HEK293 (cell line): ENCODE measurements at regions not wholly inside any gene's neighbourhood (a gene's known extent, or its start where the extent isn't known, plus 50 kb on each side); places are given as distances from the start of the nearest gene placed in this dataset.

Source experiments
- CTCF ChIA-PET: fragments of 350-600 bp; formaldehyde crosslinking; extraction: SDS; loops from one replicate; lab custom pipeline; 2021; ENCODE audit warnings: antibody characterized with exemption; lab: Yijun Ruan, JAX
- POLR2A ChIA-PET: fragments of 300-600 bp; formaldehyde crosslinking; extraction: SDS; loops from one replicate; lab custom pipeline; 2020; ENCODE audit warnings: antibody characterized with exemption, inconsistent platforms; lab: Yijun Ruan, JAX
- H3K27ac ChIP-seq: fragments of 200-500 bp; sonication (Bioruptor generic); 2 replicates; pipeline ENCODE4 v1.5.1; 2014; ENCODE audit warnings: low read depth, low read length, control low read depth, inconsistent platforms; ENCODE audit errors: extremely low read depth
- H3K36me3 ChIP-seq, 2 experiments: fragments of 200-500 bp in 1 of 2; sonication (Bioruptor generic) in 1 of 2; 1 replicate in 1 of 2; 2 replicates in 1 of 2; pipeline ENCODE4 v1.5.1; 2014 to 2017; ENCODE audit warnings: inconsistent platforms in 2 of 2, low read length in 2 of 2; ENCODE audit not compliant: control insufficient read depth in 2 of 2, insufficient read depth in 1 of 2
- H3K4me1 ChIP-seq: fragments of 200-500 bp; sonication (Bioruptor generic); 2 replicates; pipeline ENCODE4 v1.5.1; 2014; ENCODE audit warnings: mild to moderate bottlenecking, low read length, inconsistent platforms; ENCODE audit not compliant: control insufficient read depth, insufficient read depth
- H3K4me3 ChIP-seq: 2 replicates; pipeline ENCODE4 v1.5.1; 2011; ENCODE audit warnings: low read depth, mild to moderate bottlenecking, control low read depth, low read length, moderate library complexity
- H3K9me3 ChIP-seq: fragments of 200-500 bp; sonication (Bioruptor generic); 2 replicates; pipeline ENCODE4 v1.5.1; 2014; ENCODE audit warnings: low read depth, low read length, inconsistent platforms; ENCODE audit not compliant: control insufficient read depth, insufficient read depth
- AEBP2 ChIP-seq: fragments of 450-650 bp; formaldehyde crosslinking; IDR thresholded peaks from 2 replicates; pipeline ENCODE4 v1.5.1; 2016; ENCODE audit warnings: missing biosample characterization, missing genetic modification characterization, borderline replicate concordance
- HOXC10 ChIP-seq: sonication (generic); formaldehyde crosslinking; IDR thresholded peaks from 2 replicates; pipeline ENCODE4 v1.8.1; 2023; ENCODE audit warnings: mild to moderate bottlenecking, missing genetic modification reagents
- MEIS1 ChIP-seq: sonication (generic); formaldehyde crosslinking; IDR thresholded peaks from 2 replicates; pipeline ENCODE4 v1.8.1; 2022; ENCODE audit warnings: missing genetic modification reagents, mild to moderate bottlenecking, borderline replicate concordance
- REPIN1 ChIP-seq: fragments of 450-650 bp; formaldehyde crosslinking; IDR thresholded peaks from 2 replicates; pipeline ENCODE4 v1.5.1; 2017; ENCODE audit warnings: missing biosample characterization, missing genetic modification characterization, low read depth
- ZBTB1 ChIP-seq: fragments of 450-650 bp; formaldehyde crosslinking; IDR thresholded peaks from 2 replicates; pipeline ENCODE4 v1.5.1; 2016; ENCODE audit warnings: missing biosample characterization, missing genetic modification characterization
- ZBTB10 ChIP-seq: fragments of 450-650 bp; formaldehyde crosslinking; IDR thresholded peaks from 2 replicates; pipeline ENCODE4 v1.5.1; 2016; ENCODE audit warnings: missing biosample characterization, missing genetic modification characterization
- ZBTB20 ChIP-seq: fragments of 450-650 bp; formaldehyde crosslinking; IDR thresholded peaks from 2 replicates; pipeline ENCODE4 v1.5.1; 2016; ENCODE audit warnings: missing biosample characterization, missing genetic modification characterization
- ZBTB26 ChIP-seq: fragments of 450-650 bp; formaldehyde crosslinking; optimal IDR thresholded peaks from 2 replicates; pipeline ENCODE3; 2016; ENCODE audit warnings: missing biosample characterization, mild to moderate bottlenecking, missing genetic modification characterization
- ZBTB6 ChIP-seq: fragments of 450-650 bp; formaldehyde crosslinking; IDR thresholded peaks from 2 replicates; pipeline ENCODE4 v1.5.1; 2017; ENCODE audit warnings: missing biosample characterization, missing genetic modification characterization
- ZBTB7A ChIP-seq: fragments of 450-650 bp; formaldehyde crosslinking; IDR thresholded peaks from 2 replicates; pipeline ENCODE4 v1.5.1; 2016; ENCODE audit warnings: low read depth, missing biosample characterization, missing genetic modification characterization
- ZFP69B ChIP-seq: fragments of 450-650 bp; formaldehyde crosslinking; IDR thresholded peaks from 2 replicates; pipeline ENCODE4 v1.5.1; 2016; ENCODE audit warnings: missing biosample characterization, missing genetic modification characterization
- ZNF133 ChIP-seq: fragments of 450-650 bp; formaldehyde crosslinking; IDR thresholded peaks from 2 replicates; pipeline ENCODE4 v1.5.1; 2016; ENCODE audit warnings: missing biosample characterization, missing genetic modification characterization
- ZNF169 ChIP-seq: fragments of 450-650 bp; formaldehyde crosslinking; IDR thresholded peaks from 2 replicates; pipeline ENCODE4 v1.5.1; 2016; ENCODE audit warnings: missing biosample characterization, missing genetic modification characterization
- ZNF2 ChIP-seq: fragments of 450-650 bp; formaldehyde crosslinking; IDR thresholded peaks from 2 replicates; pipeline ENCODE4 v1.5.1; 2016; ENCODE audit warnings: missing biosample characterization, missing genetic modification characterization
- ZNF324 ChIP-seq: fragments of 450-650 bp; formaldehyde crosslinking; IDR thresholded peaks from 2 replicates; pipeline ENCODE4 v1.5.1; 2016; ENCODE audit warnings: missing biosample characterization, missing genetic modification characterization
- ZNF394 ChIP-seq: fragments of 450-650 bp; formaldehyde crosslinking; IDR thresholded peaks from 2 replicates; pipeline ENCODE4 v1.5.1; 2016; ENCODE audit warnings: missing biosample characterization, missing genetic modification characterization, mild to moderate bottlenecking, moderate library complexity, borderline replicate concordance
- ZNF473 ChIP-seq: fragments of 450-650 bp; formaldehyde crosslinking; IDR thresholded peaks from 2 replicates; pipeline ENCODE4 v1.5.1; 2017; ENCODE audit warnings: missing biosample characterization, missing genetic modification characterization
- ZNF514 ChIP-seq: fragments of 450-650 bp; formaldehyde crosslinking; IDR thresholded peaks from 2 replicates; pipeline ENCODE4 v1.5.1; 2016; ENCODE audit warnings: missing biosample characterization, missing genetic modification characterization
- ZNF548 ChIP-seq: fragments of 450-650 bp; formaldehyde crosslinking; IDR thresholded peaks from 2 replicates; pipeline ENCODE4 v1.5.1; 2016; ENCODE audit warnings: missing biosample characterization, missing genetic modification characterization
- ZNF600 ChIP-seq: fragments of 450-650 bp; formaldehyde crosslinking; IDR thresholded peaks from 2 replicates; pipeline ENCODE4 v1.5.1; 2016; ENCODE audit warnings: missing biosample characterization, missing genetic modification characterization
- ZNF747 ChIP-seq: fragments of 450-650 bp; formaldehyde crosslinking; IDR thresholded peaks from 2 replicates; pipeline ENCODE4 v1.5.1; 2016; ENCODE audit warnings: missing biosample characterization, missing genetic modification characterization
- ZNF768 ChIP-seq: fragments of 450-650 bp; formaldehyde crosslinking; IDR thresholded peaks from 2 replicates; pipeline ENCODE4 v1.5.1; 2018; ENCODE audit warnings: missing biosample characterization, mild to moderate bottlenecking, missing genetic modification characterization
- ZSCAN18 ChIP-seq: fragments of 450-650 bp; formaldehyde crosslinking; IDR thresholded peaks from 2 replicates; pipeline ENCODE4 v1.5.1; 2016; ENCODE audit warnings: missing biosample characterization, missing genetic modification characterization

GRCh38 chr14:89474464-89474863 is 57.4 kb upstream of the FOXN3 start (continued):
- TF ChIP-seq HOXC10 (CRISPR knock-in tag) (no peak), ZBTB20 (tag by site-specific recombination) (no peak), ZFP69B (no peak), ZBTB1 (tag by site-specific recombination) (no peak), ZNF169 (no peak), ZNF2 (no peak), ZNF600 (tag by site-specific recombination) (no peak), REPIN1 (tag by site-specific recombination) (no peak), ZNF324 (tag by site-specific recombination) (no peak)

- TF ChIP-seq MEIS1 (CRISPR knock-in tag): no peak
- TF ChIP-seq ZNF548 (tag by site-specific recombination): no peak
- H3K4me1 ChIP-seq: no peaks in the 10 kb centered on the region
- H3K4me3 ChIP-seq: no peak overlapping the region
- no peaks in the 10 kb centered on the region for H3K9me3 ChIP-seq
- H3K36me3 ChIP-seq: no peaks in the 10 kb centered on the region
- no peak overlapping the region for H3K27ac ChIP-seq
- ChIA-PET CTCF (no interaction called here), POLR2A (no interaction called here)
Observed at GRCh38 chr14:89473989-89474388, 57.0 kb upstream of the FOXN3 start.

- Histone ChIP-seq H3K4me3 (no peak overlapping the region), H3K27ac (no peak overlapping the region), H3K36me3 (no peaks in the 10 kb centered on the region), H3K9me3 (no peaks in the 10 kb centered on the region), H3K4me1 (no peaks in the 10 kb centered on the region)
- POLR2A ChIA-PET: interaction anchor here (0.6 kb wide), 1 partner anchor 167 kb away, joined by 4 read pairs; no protein-coding TSS in a partner anchor
- no peak for TF ChIP-seq ZNF394 (tag by site-specific recombination)
- no peak for TF ChIP-seq ZNF747 (tag by site-specific recombination)
- no peak for TF ChIP-seq ZNF768 (tag by site-specific recombination)
- no peak for TF ChIP-seq ZNF169
- no peak for TF ChIP-seq MEIS1 (CRISPR knock-in tag)
- TF ChIP-seq ZBTB10 (tag by site-specific recombination): no peak
- no peak for TF ChIP-seq ZSCAN18 (tag by site-specific recombination)
- CTCF ChIA-PET: no interaction called here
Observed at GRCh38 chr14:89473569-89473968, 56.5 kb upstream of the FOXN3 start.

GRCh38 chr14:89470401-89470800 is 53.4 kb upstream of the FOXN3 start:
- POLR2A ChIA-PET: no interaction called here

More at GRCh38 chr14:89470401-89470800, 53.4 kb upstream of the FOXN3 start:
- TF ChIP-seq ZBTB6 (tag by site-specific recombination) (no peak), ZNF473 (tag by site-specific recombination) (no peak), ZNF169 (no peak), AEBP2 (tag by site-specific recombination) (no peak), ZBTB7A (tag by site-specific recombination) (no peak), ZNF514 (tag by site-specific recombination) (no peak), ZNF133 (tag by site-specific recombination) (no peak), ZBTB26 (tag by site-specific recombination) (no peak)
- Histone ChIP-seq H3K4me1 (no peaks in the 10 kb centered on the region), H3K4me3 (no peak overlapping the region), H3K9me3 (no peaks in the 10 kb centered on the region), H3K36me3 (no peaks in the 10 kb centered on the region), H3K27ac (no peak overlapping the region)
- CTCF ChIA-PET: no interaction called here
